ENCODE measurements at regions not wholly inside any gene's neighbourhood (a gene's known extent, or its start where the extent isn't known, plus 50 kb on each side); places are given as distances from the start of the nearest gene placed in this dataset.
"Not testable (repeated sequence)": the region's sequence is repeated elsewhere in the genome, so short reads cannot be mapped to it uniquely, and the experiment has no call there.

DNA sequence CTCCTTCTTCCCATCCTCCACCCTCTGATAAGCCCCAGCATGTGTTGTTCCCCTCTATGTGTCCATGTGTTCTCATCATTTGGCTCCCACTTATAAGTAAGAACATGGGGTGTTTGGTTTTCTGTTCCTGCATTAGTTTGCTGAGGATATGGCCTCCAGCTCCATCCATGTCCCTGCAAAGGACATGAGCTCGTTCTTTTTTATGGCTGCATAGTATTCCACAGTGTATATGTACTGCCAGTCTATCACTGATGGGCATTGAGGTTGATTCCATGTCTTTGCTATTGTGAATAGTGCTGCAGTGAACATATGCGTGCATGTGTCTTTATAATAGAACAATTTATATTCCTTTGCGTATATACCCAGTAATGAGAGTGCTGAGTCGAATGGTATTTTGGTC is 62.8 kb upstream of the IFFO2 start:
- not testable (repeated sequence) for TF ChIP-seq POLR2A (IDR thresholded peaks at IDR 0.05)
- TF ChIP-seq, protein P1, sequence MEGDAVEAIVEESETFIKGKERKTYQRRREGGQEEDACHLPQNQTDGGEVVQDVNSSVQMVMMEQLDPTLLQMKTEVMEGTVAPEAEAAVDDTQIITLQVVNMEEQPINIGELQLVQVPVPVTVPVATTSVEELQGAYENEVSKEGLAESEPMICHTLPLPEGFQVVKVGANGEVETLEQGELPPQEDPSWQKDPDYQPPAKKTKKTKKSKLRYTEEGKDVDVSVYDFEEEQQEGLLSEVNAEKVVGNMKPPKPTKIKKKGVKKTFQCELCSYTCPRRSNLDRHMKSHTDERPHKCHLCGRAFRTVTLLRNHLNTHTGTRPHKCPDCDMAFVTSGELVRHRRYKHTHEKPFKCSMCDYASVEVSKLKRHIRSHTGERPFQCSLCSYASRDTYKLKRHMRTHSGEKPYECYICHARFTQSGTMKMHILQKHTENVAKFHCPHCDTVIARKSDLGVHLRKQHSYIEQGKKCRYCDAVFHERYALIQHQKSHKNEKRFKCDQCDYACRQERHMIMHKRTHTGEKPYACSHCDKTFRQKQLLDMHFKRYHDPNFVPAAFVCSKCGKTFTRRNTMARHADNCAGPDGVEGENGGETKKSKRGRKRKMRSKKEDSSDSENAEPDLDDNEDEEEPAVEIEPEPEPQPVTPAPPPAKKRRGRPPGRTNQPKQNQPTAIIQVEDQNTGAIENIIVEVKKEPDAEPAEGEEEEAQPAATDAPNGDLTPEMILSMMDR (IDR thresholded peaks at IDR 0.05): not testable (repeated sequence)

Data from body of pancreas (tissue), 4 donors.